Activated CD4-positive, alpha-beta T cell treated with anti-CD3 and anti-CD28 coated beads, Interleukin-2, amount 50 U/mL, for 48 hours (primary cell): ENCODE measurements at regions not wholly inside any gene's neighbourhood (a gene's known extent, or its start where the extent isn't known, plus 50 kb on each side); places are given as distances from the start of the nearest gene placed in this dataset.

Source experiments
- DNase-seq, 2 experiments: peaks; one replicate each; pipeline ENCODE4 v3.0.0-alpha.2; 2020

GRCh38 chr11:16421826-16422225 is 65.5 kb upstream of the SOX6 start:
- no peak for DNase-seq

DNA sequence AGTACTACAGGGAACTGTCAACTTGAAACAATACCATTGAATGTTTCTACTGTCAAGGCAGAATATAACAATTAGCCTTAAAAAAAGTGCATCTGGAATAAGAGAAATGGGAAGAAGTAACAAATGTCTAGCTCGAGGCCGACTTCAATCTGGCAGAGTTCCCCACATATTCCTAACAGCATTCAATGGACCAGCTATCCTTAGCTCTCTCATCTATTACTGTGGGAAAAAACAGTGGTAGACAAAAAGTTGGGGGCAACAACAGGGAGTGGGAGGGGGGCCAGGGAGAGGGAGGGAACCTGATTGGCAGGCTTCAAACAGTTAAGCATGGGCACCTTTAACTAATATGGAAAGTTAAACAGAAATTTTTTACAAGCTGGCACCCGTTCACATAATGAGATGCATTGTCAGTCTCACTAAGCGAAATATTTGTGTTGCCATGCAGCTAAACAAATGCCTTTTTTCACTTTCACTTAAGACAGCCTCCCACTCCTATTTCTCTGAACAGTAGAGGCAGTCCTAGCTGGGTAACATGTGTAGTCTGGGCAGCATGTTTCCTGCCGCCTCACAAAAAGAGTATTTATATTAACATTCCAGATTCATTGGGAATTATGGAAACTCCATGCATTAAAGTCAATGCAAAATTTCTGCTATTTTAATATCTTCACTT is 62.2 kb upstream of the SOX6 start:
- no peak for DNase-seq

DNA sequence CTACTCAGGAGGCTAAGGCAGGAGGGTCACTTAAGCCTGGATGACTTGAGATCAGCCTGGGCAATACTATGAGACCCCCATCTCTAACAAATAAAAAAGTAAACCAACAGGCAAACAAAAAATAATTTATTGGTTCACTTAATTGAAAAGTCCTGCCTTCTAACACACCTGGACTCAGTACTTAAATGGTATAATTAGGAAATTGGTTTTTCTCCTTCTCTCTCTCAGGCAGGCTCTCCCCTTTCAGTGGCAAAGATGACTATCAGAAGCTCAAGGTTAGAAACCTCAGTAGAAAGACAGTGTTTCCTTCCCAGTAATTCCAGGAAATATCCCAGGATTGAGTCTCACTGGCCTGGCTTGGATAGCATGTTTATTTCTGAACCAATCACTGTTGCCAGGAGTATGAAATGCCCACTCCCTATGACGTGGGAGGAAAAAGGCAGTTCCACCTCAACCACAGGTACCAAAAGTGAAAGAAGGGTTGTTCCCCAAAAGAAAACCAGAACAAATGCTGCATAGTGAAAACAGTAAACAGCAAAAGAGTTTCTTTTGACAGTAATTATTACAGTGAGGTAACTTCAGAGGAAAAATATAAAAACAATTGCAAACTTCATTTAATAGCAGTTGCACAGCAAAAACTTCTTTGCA is 56.3 kb upstream of the SOX6 start:
- no peak for DNase-seq

GRCh38 chr11:16410479-16410878 is 54.1 kb upstream of the SOX6 start:
- no peak for DNase-seq

GRCh38 chr11:16408619-16409018 is 52.3 kb upstream of the SOX6 start:
- DNase-seq = no peak

DNA sequence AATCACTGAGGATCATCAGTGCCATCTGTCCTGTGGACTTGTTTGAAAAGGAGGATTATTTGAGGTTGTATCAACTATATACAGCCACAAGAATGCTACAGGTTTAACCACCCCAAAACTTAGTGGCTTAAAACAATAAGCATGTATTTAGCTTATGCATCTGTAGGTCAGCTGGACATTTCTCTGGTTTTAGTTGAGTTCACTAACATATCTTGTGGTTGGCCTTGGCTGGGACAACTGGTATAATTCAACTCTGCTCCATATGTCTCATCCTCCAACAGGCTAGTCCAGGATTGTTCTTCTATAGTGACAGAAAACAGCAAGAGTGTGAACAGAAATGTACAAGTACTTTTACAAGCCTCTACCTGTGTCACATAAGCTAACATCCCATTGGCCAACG is 49.9 kb upstream of the SOX6 start:
- DNase-seq = no peak
